ENCODE measurements at regions not wholly inside any gene's neighbourhood (a gene's known extent, or its start where the extent isn't known, plus 50 kb on each side); places are given as distances from the start of the nearest gene placed in this dataset.

- no peak for DNase-seq (ENCODE audit: low spot score)
- Mint-ChIP-seq H3K27ac (ENCODE audit: unreplicated experiment) (no peak overlapping the region), H3K36me3 (ENCODE audit: low read depth) (peaks cover 3% of the 10 kb centered on the region), H3K9me3 (ENCODE audit: low read depth) (peaks cover 48% of the 10 kb centered on the region), H3K4me3 (ENCODE audit: unreplicated experiment) (no peak overlapping the region), H3K4me1 (ENCODE audit: low read depth) (no peaks in the 10 kb centered on the region), H3K27me3 (ENCODE audit: low read depth) (no peaks in the 10 kb centered on the region)
- TF ChIP-seq CTCF (IDR thresholded peaks at IDR 0.05): no peak
Observed at GRCh38 chr10:37671802-37672201, 185.6 kb downstream of the ZNF248 start.

DNA sequence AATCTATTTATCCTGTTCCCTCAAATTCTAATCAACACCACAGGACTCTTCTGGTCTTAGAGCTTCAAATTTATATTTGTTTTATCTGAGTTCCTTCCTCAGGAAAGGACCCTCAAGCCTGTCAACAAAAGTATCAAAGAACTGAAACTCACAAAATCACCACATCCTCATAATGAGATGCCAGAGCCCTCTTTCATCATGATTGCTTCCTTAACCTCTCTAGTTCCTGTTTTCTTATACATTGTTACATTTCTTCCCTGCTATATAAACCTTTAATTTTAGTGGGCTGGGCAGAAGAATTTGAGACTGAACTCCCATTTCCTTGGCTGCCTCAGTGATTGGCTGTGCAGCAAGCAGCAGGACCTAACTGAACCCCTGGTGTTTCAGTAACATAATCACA lies 189.7 kb downstream of the ZNF248 start:
- H3K9me3 Mint-ChIP-seq (ENCODE audit: low read depth): peaks cover 55% of the 10 kb centered on the region
- peaks cover 3% of the 10 kb centered on the region for H3K36me3 Mint-ChIP-seq (ENCODE audit: low read depth)
- H3K4me1 Mint-ChIP-seq (ENCODE audit: low read depth): no peaks in the 10 kb centered on the region
- H3K27me3 Mint-ChIP-seq (ENCODE audit: low read depth): no peaks in the 10 kb centered on the region
- TF ChIP-seq CTCF (IDR thresholded peaks at IDR 0.05): no peak
- no peak for DNase-seq (ENCODE audit: low spot score)
- H3K4me3 Mint-ChIP-seq (ENCODE audit: unreplicated experiment): no peak overlapping the region
- H3K27ac Mint-ChIP-seq (ENCODE audit: unreplicated experiment): no peak overlapping the region

DNA sequence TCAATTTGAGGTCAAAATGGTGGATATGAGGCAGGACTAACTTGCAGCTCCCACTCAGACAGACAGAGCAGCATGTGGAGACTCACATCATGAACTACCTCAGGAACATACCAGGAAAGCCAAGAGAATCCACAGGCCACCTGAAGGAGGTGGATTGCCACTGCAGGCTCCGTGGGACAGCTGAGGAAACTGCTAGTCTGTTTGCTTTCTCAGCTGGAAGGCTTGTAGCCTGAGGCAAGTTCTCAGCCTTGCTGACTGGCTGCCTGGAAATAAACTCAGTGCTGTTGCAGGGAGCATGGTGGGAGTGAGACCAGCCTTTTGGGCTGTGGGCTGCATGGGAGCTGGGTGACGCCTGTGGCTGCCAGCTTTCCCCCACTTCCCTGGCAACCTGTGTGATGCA lies 202.9 kb downstream of the ZNF248 start:
- DNase-seq (ENCODE audit: low spot score): no peak
- Mint-ChIP-seq H3K27me3 (ENCODE audit: low read depth) (no peaks in the 10 kb centered on the region), H3K4me1 (ENCODE audit: low read depth) (no peaks in the 10 kb centered on the region), H3K9me3 (ENCODE audit: low read depth) (peaks cover 78% of the 10 kb centered on the region), H3K36me3 (ENCODE audit: low read depth) (no peaks in the 10 kb centered on the region), H3K4me3 (ENCODE audit: unreplicated experiment) (no peak overlapping the region), H3K27ac (ENCODE audit: unreplicated experiment) (no peak overlapping the region)
- TF ChIP-seq CTCF (IDR thresholded peaks at IDR 0.05): no peak

- Mint-ChIP-seq H3K36me3 (ENCODE audit: low read depth) (peaks cover 8% of the 10 kb centered on the region), H3K27me3 (ENCODE audit: low read depth) (no peaks in the 10 kb centered on the region), H3K27ac (ENCODE audit: unreplicated experiment) (no peak overlapping the region), H3K4me3 (ENCODE audit: unreplicated experiment) (no peak overlapping the region), H3K9me3 (ENCODE audit: low read depth) (peaks cover 49% of the 10 kb centered on the region), H3K4me1 (ENCODE audit: low read depth) (no peaks in the 10 kb centered on the region)
- no peak for DNase-seq (ENCODE audit: low spot score)
- TF ChIP-seq CTCF (IDR thresholded peaks at IDR 0.05): no peak
Observed at GRCh38 chr10:37643187-37643586, 214.2 kb downstream of the ZNF248 start.

- TF ChIP-seq CTCF (IDR thresholded peaks at IDR 0.05): no peak
- Mint-ChIP-seq H3K4me1 (ENCODE audit: low read depth) (no peaks in the 10 kb centered on the region), H3K9me3 (ENCODE audit: low read depth) (peaks cover 54% of the 10 kb centered on the region), H3K27me3 (ENCODE audit: low read depth) (no peaks in the 10 kb centered on the region), H3K4me3 (ENCODE audit: unreplicated experiment) (no peak overlapping the region), H3K27ac (ENCODE audit: unreplicated experiment) (no peak overlapping the region), H3K36me3 (ENCODE audit: low read depth) (peaks cover 8% of the 10 kb centered on the region)
- DNase-seq (ENCODE audit: low spot score): no peak
Observed at GRCh38 chr10:37640301-37640700, 217.1 kb downstream of the ZNF248 start.

All from chondrocyte (in vitro differentiated cells).